Thymus (tissue), 11 donors: ENCODE measurements at regions not wholly inside any gene's neighbourhood (a gene's known extent, or its start where the extent isn't known, plus 50 kb on each side); places are given as distances from the start of the nearest gene placed in this dataset.

Source experiments
- DNase-seq, 9 donors: peaks; one replicate each; pipeline ENCODE4 v3.0.0-alpha.2; 2013; ENCODE audit warnings: low spot score in 9 of 9, low read depth in 6 of 9, missing footprints in 1 of 9
- H3K27ac ChIP-seq, 2 donors: one replicate each; pipeline ENCODE4 v1.5.1; 2013; ENCODE audit warnings: control low read depth in 1 of 2, low read depth in 1 of 2, low read length in 1 of 2, mild to moderate bottlenecking in 1 of 2, moderate library complexity in 1 of 2
- H3K27me3 ChIP-seq, 2 donors: one replicate each; pipeline ENCODE4 v1.5.1; 2013; ENCODE audit warnings: low read length in 1 of 2; ENCODE audit not compliant: control insufficient read depth in 2 of 2, insufficient read depth in 1 of 2
- H3K36me3 ChIP-seq, 2 donors: one replicate each; pipeline ENCODE4 v1.5.1; 2013; ENCODE audit warnings: low read length in 1 of 2, mild to moderate bottlenecking in 1 of 2, moderate library complexity in 1 of 2; ENCODE audit not compliant: control insufficient read depth in 2 of 2, insufficient read depth in 2 of 2
- H3K4me1 ChIP-seq, 2 donors: one replicate each; pipeline ENCODE4 v1.5.1; 2013; ENCODE audit warnings: low read length in 2 of 2; ENCODE audit not compliant: control insufficient read depth in 2 of 2, insufficient read depth in 2 of 2
- H3K4me3 ChIP-seq, 2 donors: one replicate each; pipeline ENCODE4 v1.5.1; 2013; ENCODE audit warnings: low read length in 2 of 2, control low read depth in 1 of 2, mild to moderate bottlenecking in 1 of 2
- H3K9me3 ChIP-seq, 2 donors: one replicate each; pipeline ENCODE4 v1.5.1; 2013; ENCODE audit warnings: low read length in 1 of 2, mild to moderate bottlenecking in 1 of 2; ENCODE audit not compliant: control insufficient read depth in 2 of 2, insufficient read depth in 1 of 2
- WGBS: extraction: QIAGEN DNeasy Blood & Tissue Kit; methylation state at CpG from one replicate; pipeline ENCODE4 v1.1.7; 2013; 5-methylcytosine and 5-hydroxymethylcytosine counted together
- donor health status: healthy.

- WGBS, result 92% methylated on average over 8 of the region's 8 CpGs
Measured at GRCh38 chr6:1108198-1108597, 203.7 kb upstream of the FOXQ1 start.

GRCh38 chr6:1107578-1107977, 204.3 kb upstream of the FOXQ1 start:
- H3K9me3 ChIP-seq, result no peaks in the 10 kb centered on the region
- WGBS, result 92% methylated on average over 4 of the region's 4 CpGs
- H3K4me1 ChIP-seq, result no peaks in the 10 kb centered on the region
- no peak overlapping the region for H3K27ac ChIP-seq
- DNase-seq, result no peak
- H3K4me3 ChIP-seq, result no peak overlapping the region
- H3K27me3 ChIP-seq, result no peaks in the 10 kb centered on the region
- H3K36me3 ChIP-seq, result no peaks in the 10 kb centered on the region

More at GRCh38 chr6:1108198-1108597, 203.7 kb upstream of the FOXQ1 start:
- H3K36me3 ChIP-seq, result no peaks in the 10 kb centered on the region
- H3K4me3 ChIP-seq, result no peak overlapping the region
- H3K4me1 ChIP-seq, result no peaks in the 10 kb centered on the region
- no peak for DNase-seq
- no peaks in the 10 kb centered on the region for H3K27me3 ChIP-seq
- no peak overlapping the region for H3K27ac ChIP-seq
- H3K9me3 ChIP-seq, result no peaks in the 10 kb centered on the region

- DNase-seq, result no peak
- H3K4me3 ChIP-seq, result no peak overlapping the region
- no peaks in the 10 kb centered on the region for H3K9me3 ChIP-seq
- H3K27me3 ChIP-seq, result no peaks in the 10 kb centered on the region
- H3K36me3 ChIP-seq, result no peaks in the 10 kb centered on the region
- 92% methylated on average over 7 of the region's 7 CpGs for WGBS
- no peak overlapping the region for H3K27ac ChIP-seq
- H3K4me1 ChIP-seq, result no peaks in the 10 kb centered on the region
Measured at GRCh38 chr6:1105833-1106400, 206.0 kb upstream of the FOXQ1 start.

- Histone ChIP-seq H3K27ac (no peak overlapping the region), H3K4me1 (no peaks in the 10 kb centered on the region), H3K9me3 (no peaks in the 10 kb centered on the region), H3K4me3 (no peak overlapping the region), H3K27me3 (no peaks in the 10 kb centered on the region), H3K36me3 (no peaks in the 10 kb centered on the region)
- DNase-seq, result no peak
- WGBS, result 61% methylated on average over 8 of the region's 8 CpGs
Measured at GRCh38 chr6:1104988-1105670, 206.8 kb upstream of the FOXQ1 start.

GRCh38 chr6:1103945-1104623, 207.8 kb upstream of the FOXQ1 start:
- Histone ChIP-seq H3K27ac (no peak overlapping the region), H3K9me3 (no peaks in the 10 kb centered on the region), H3K4me3 (no peak overlapping the region), H3K4me1 (peaks cover 0 to 3% of the 10 kb centered on the region in 2 donors), H3K27me3 (no peaks in the 10 kb centered on the region), H3K36me3 (no peaks in the 10 kb centered on the region)
- WGBS, result 77% methylated on average over 7 of the region's 7 CpGs
- DNase-seq, result no peak

GRCh38 chr6:1103021-1103420, 208.9 kb upstream of the FOXQ1 start:
- Histone ChIP-seq H3K9me3 (no peaks in the 10 kb centered on the region), H3K27me3 (no peaks in the 10 kb centered on the region), H3K4me3 (no peak overlapping the region), H3K36me3 (no peaks in the 10 kb centered on the region), H3K4me1 (peaks cover 0 to 3% of the 10 kb centered on the region in 2 donors), H3K27ac (no peak overlapping the region)
- WGBS, result 87% methylated on average over 8 of the region's 8 CpGs
- no peak for DNase-seq

- Histone ChIP-seq H3K27me3 (no peaks in the 10 kb centered on the region), H3K27ac (no peak overlapping the region), H3K4me3 (no peak overlapping the region), H3K9me3 (no peaks in the 10 kb centered on the region), H3K4me1 (peaks cover 0 to 3% of the 10 kb centered on the region in 2 donors), H3K36me3 (no peaks in the 10 kb centered on the region)
- DNase-seq, result no peak
- WGBS, result 85% methylated on average over 8 of the region's 8 CpGs
Measured at GRCh38 chr6:1100269-1100668, 211.6 kb upstream of the FOXQ1 start.

- DNase-seq, result peak in 1 of 9 donors; percentile 1
- no peak overlapping the region for H3K4me3 ChIP-seq
- 89% methylated on average over 9 of the region's 9 CpGs for WGBS
Measured at GRCh38 chr6:1099264-1099663, 212.6 kb upstream of the FOXQ1 start.

GRCh38 chr6:1096967-1097765, 214.7 kb upstream of the FOXQ1 start:
- no peak overlapping the region for H3K27ac ChIP-seq
- WGBS, result 94% methylated on average over 11 of the region's 11 CpGs
- no peaks in the 10 kb centered on the region for H3K36me3 ChIP-seq
- DNase-seq, result no peak
- H3K4me3 ChIP-seq, result no peak overlapping the region
- no peaks in the 10 kb centered on the region for H3K27me3 ChIP-seq
- H3K9me3 ChIP-seq, result no peaks in the 10 kb centered on the region
- peaks cover 0 to 3% of the 10 kb centered on the region in 2 donors for H3K4me1 ChIP-seq

More at GRCh38 chr6:1099264-1099663, 212.6 kb upstream of the FOXQ1 start:
- no peaks in the 10 kb centered on the region for H3K27me3 ChIP-seq
- peaks cover 0 to 3% of the 10 kb centered on the region in 2 donors for H3K4me1 ChIP-seq
- no peaks in the 10 kb centered on the region for H3K9me3 ChIP-seq
- no peaks in the 10 kb centered on the region for H3K36me3 ChIP-seq
- no peak overlapping the region for H3K27ac ChIP-seq
